ENCODE measurements at regions not wholly inside any gene's neighbourhood (a gene's known extent, or its start where the extent isn't known, plus 50 kb on each side); places are given as distances from the start of the nearest gene placed in this dataset.

DNA sequence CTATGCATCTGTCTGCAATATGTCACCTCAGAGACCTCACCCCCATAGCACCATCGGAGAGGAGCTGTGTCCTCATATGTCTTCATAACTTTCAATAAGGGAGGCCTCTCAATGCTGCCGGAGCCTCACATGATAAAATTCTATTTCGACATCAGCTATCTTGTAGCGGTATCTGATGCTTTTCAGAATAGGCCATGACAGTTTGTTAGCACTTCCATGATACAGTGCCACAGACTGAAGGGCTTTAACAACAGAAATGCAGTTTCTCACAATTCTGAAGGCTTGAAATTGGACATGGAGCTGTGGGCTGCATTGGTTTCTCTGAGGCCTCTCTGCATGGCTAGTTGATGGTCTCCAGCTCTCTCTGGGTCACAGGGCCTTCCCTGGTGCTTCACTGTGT lies 125.0 kb upstream of the PZP start:
- WGBS, 2 experiments (ENCODE audit: extremely low coverage in 1 of 2, insufficient coverage in 1 of 2, insufficient read length in 1 of 2, insufficient replicate concordance in 2 of 2, low coverage in 1 of 2, low lambda C conversion rate in 2 of 2, missing lambda C conversion rate in 1 of 2): 85% methylated on average over 4 of the region's 4 CpGs; no CpG with 5 or more reads in 1 of the 2 experiments
- Histone ChIP-seq H2BK12ac (ENCODE audit: low read depth, low read length) (no peak overlapping the region), H3K79me1 (ENCODE audit: low read depth, low read length) (no peaks in the 10 kb centered on the region), H3K18ac (ENCODE audit: extremely low read depth, low read length) (no peak overlapping the region), H3K9me3 (ENCODE audit: insufficient read depth in 2 of 2, low read depth in 1 of 2, low read length in 1 of 2) (peaks cover 0 to 2% of the 10 kb centered on the region in 2 experiments; a peak in 1 of 4 replicates), H3K23ac (ENCODE audit: insufficient read length) (no peak overlapping the region), H4K20me1 (replicated peaks in 1 of 2; ENCODE audit: control insufficient read depth in 1 of 2, insufficient read depth in 2 of 2, low read length in 2 of 2) (no peaks in the 10 kb centered on the region), H3K27ac (ENCODE audit: low read depth, low read length) (no peak overlapping the region), H4K8ac (ENCODE audit: extremely low read depth, insufficient read depth, low read length) (no peak overlapping the region), H2BK120ac (replicated peaks; ENCODE audit: low read depth, low read length) (no peak overlapping the region), H2AFZ (ENCODE audit: low read length) (no peak overlapping the region), H2BK5ac (ENCODE audit: low read depth, low read length) (no peak overlapping the region), H3K23me2 (ENCODE audit: low read depth, low read length) (no peaks in the 10 kb centered on the region), H3K14ac (ENCODE audit: insufficient read length) (no peak overlapping the region), H2BK20ac (ENCODE audit: low read length) (no peak overlapping the region), H3K56ac (replicated peaks; ENCODE audit: insufficient read length, low read depth, low read length) (no peak overlapping the region), H3K4ac (replicated peaks; ENCODE audit: insufficient read length, low read depth, low read length) (no peak overlapping the region), H4K91ac (replicated peaks; ENCODE audit: insufficient read length, low read length) (no peak overlapping the region), H3K36me3 (ENCODE audit: control insufficient read depth in 2 of 4, insufficient read depth in 4 of 4, low read length in 3 of 4) (no peaks in the 10 kb centered on the region), H2BK15ac (ENCODE audit: low read length) (no peak overlapping the region), H3K79me2 (ENCODE audit: control insufficient read depth in 1 of 2, insufficient read depth in 2 of 2, low read length in 2 of 2) (no peaks in the 10 kb centered on the region), H3K27me3 (replicated peaks in 1 of 4; ENCODE audit: control insufficient read depth in 3 of 4, extremely low read depth in 1 of 4, insufficient read depth in 3 of 4, low read length in 3 of 4) (no peaks in the 10 kb centered on the region), H4K5ac (ENCODE audit: insufficient read length, low read depth, low read length) (no peak overlapping the region), H2AK5ac (ENCODE audit: low read depth, low read length) (no peak overlapping the region), H3K9ac (replicated peaks in 1 of 4; ENCODE audit: extremely low read depth in 1 of 4, low read depth in 3 of 4, low read length in 3 of 4) (no peak overlapping the region), H3K4me3 (ENCODE audit: extremely low read depth in 1 of 4, insufficient read depth in 2 of 4, low read depth in 3 of 4, low read length in 4 of 4) (no peak overlapping the region), H3K4me2 (ENCODE audit: insufficient read depth in 1 of 2, low read depth in 2 of 2, low read length in 2 of 2) (no peak overlapping the region), H3K4me1 (replicated peaks in 1 of 4; ENCODE audit: control insufficient read depth in 3 of 4, insufficient read depth in 4 of 4, low read length in 3 of 4) (no peaks in the 10 kb centered on the region)
- no peak for FAIRE-seq
- CTCF ChIA-PET (ENCODE audit: partially characterized antibody): interaction anchor here (0.6 to 5.4 kb wide), 11 partner anchors 8 to 658 kb away, joined by 3 to 52 read pairs (median 4); no protein-coding TSS in a partner anchor
- DNase-seq (ENCODE audit: low read depth in 1 of 2, low spot score in 2 of 2): no peak
- POLR2A ChIA-PET (ENCODE audit: partially characterized antibody): no interaction called here
- TF ChIP-seq SAP30 (IDR thresholded peaks at IDR 0.05; ENCODE audit: insufficient read depth, insufficient replicate concordance, low read length): no peak
- TF ChIP-seq CREB1 (IDR thresholded peaks at IDR 0.05): no peak
- TF ChIP-seq ASH2L (IDR thresholded peaks at IDR 0.05; ENCODE audit: low read length): no peak
- TF ChIP-seq HDAC6 (IDR thresholded peaks at IDR 0.05; ENCODE audit: low read depth, low read length): no peak
- no peak for TF ChIP-seq SP4 (IDR thresholded peaks at IDR 0.05; ENCODE audit: low read length)
- no peak for TF ChIP-seq TEAD4 (IDR thresholded peaks at IDR 0.05; ENCODE audit: low read depth, low read length)
- no peak for TF ChIP-seq RAD21 (IDR thresholded peaks at IDR 0.05 in 1 of 2, conservative IDR thresholded peaks at IDR 0.05 in 1 of 2; ENCODE audit: low read depth in 2 of 2, low read length in 2 of 2)
- TF ChIP-seq, protein P1, sequence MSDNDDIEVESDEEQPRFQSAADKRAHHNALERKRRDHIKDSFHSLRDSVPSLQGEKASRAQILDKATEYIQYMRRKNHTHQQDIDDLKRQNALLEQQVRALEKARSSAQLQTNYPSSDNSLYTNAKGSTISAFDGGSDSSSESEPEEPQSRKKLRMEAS (IDR thresholded peaks at IDR 0.05): no peak
- TF ChIP-seq, protein P2, sequence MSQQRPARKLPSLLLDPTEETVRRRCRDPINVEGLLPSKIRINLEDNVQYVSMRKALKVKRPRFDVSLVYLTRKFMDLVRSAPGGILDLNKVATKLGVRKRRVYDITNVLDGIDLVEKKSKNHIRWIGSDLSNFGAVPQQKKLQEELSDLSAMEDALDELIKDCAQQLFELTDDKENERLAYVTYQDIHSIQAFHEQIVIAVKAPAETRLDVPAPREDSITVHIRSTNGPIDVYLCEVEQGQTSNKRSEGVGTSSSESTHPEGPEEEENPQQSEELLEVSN (IDR thresholded peaks at IDR 0.05): no peak
- TF ChIP-seq, protein P3, sequence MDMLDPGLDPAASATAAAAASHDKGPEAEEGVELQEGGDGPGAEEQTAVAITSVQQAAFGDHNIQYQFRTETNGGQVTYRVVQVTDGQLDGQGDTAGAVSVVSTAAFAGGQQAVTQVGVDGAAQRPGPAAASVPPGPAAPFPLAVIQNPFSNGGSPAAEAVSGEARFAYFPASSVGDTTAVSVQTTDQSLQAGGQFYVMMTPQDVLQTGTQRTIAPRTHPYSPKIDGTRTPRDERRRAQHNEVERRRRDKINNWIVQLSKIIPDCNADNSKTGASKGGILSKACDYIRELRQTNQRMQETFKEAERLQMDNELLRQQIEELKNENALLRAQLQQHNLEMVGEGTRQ (IDR thresholded peaks at IDR 0.05; ENCODE audit: low read length): no peak
- TF ChIP-seq EZH2 (IDR thresholded peaks at IDR 0.05; ENCODE audit: low read depth, low read length, severe bottlenecking): no peak
- no peak for TF ChIP-seq CTBP2 (IDR thresholded peaks at IDR 0.05; ENCODE audit: borderline replicate concordance, insufficient read depth, insufficient read length, low read length)
- no peak for TF ChIP-seq CHD1 (IDR thresholded peaks at IDR 0.05; ENCODE audit: low read depth, low read length)
